ENCODE measurements at regions not wholly inside any gene's neighbourhood (a gene's known extent, or its start where the extent isn't known, plus 50 kb on each side); places are given as distances from the start of the nearest gene placed in this dataset.

GRCh38 chr10:26642896-26643653 is 54.4 kb upstream of the PDSS1 start:
- CTCF ChIA-PET, result interaction anchor here (0.5 kb wide), 1 partner anchor 36 kb away, joined by 3 read pairs; no protein-coding TSS in a partner anchor
- no peak for DNase-seq (ENCODE audit: low read depth)

GRCh38 chr10:26647602-26648244 is 49.8 kb upstream of the PDSS1 start:
- ChIA-PET CTCF (no interaction called here), POLR2A (no interaction called here)
- H3K27me3 ChIP-seq (ENCODE audit: control insufficient read depth, insufficient read depth, low read length), result no peaks in the 10 kb centered on the region
- TF ChIP-seq, protein P1, sequence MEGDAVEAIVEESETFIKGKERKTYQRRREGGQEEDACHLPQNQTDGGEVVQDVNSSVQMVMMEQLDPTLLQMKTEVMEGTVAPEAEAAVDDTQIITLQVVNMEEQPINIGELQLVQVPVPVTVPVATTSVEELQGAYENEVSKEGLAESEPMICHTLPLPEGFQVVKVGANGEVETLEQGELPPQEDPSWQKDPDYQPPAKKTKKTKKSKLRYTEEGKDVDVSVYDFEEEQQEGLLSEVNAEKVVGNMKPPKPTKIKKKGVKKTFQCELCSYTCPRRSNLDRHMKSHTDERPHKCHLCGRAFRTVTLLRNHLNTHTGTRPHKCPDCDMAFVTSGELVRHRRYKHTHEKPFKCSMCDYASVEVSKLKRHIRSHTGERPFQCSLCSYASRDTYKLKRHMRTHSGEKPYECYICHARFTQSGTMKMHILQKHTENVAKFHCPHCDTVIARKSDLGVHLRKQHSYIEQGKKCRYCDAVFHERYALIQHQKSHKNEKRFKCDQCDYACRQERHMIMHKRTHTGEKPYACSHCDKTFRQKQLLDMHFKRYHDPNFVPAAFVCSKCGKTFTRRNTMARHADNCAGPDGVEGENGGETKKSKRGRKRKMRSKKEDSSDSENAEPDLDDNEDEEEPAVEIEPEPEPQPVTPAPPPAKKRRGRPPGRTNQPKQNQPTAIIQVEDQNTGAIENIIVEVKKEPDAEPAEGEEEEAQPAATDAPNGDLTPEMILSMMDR (IDR thresholded peaks at IDR 0.05; ENCODE audit: insufficient read depth, low read depth, low read length), result no peak
- no peaks in the 10 kb centered on the region for H3K36me3 ChIP-seq (ENCODE audit: control insufficient read depth, insufficient read depth, low read length)
- no peak overlapping the region for H3K4me3 ChIP-seq (ENCODE audit: low read depth, low read length)
- no peak for DNase-seq (ENCODE audit: low read depth)

More at GRCh38 chr10:26642896-26643653, 54.4 kb upstream of the PDSS1 start:
- Histone ChIP-seq H3K36me3 (ENCODE audit: control insufficient read depth, insufficient read depth, low read length) (no peaks in the 10 kb centered on the region), H3K27me3 (ENCODE audit: control insufficient read depth, insufficient read depth, low read length) (no peaks in the 10 kb centered on the region), H3K4me3 (ENCODE audit: low read depth, low read length) (no peak overlapping the region)
- POLR2A ChIA-PET, result no interaction called here
- TF ChIP-seq, protein P1 (IDR thresholded peaks at IDR 0.05; ENCODE audit: insufficient read depth, low read depth, low read length), result no peak

Data from BJ (cell line).